NT2/D1 (cell line): ENCODE measurements at regions not wholly inside any gene's neighbourhood (a gene's known extent, or its start where the extent isn't known, plus 50 kb on each side); places are given as distances from the start of the nearest gene placed in this dataset.

Experiments
- SUZ12 ChIP-seq: IDR thresholded peaks from 2 replicates; pipeline ENCODE4 v1.6.1; 2011; ENCODE audit not compliant: insufficient read length, insufficient read depth; ENCODE audit errors: extremely low read depth
- YY1 ChIP-seq: IDR thresholded peaks from 2 replicates; pipeline ENCODE4 v1.6.1; 2011; ENCODE audit not compliant: insufficient read length, insufficient read depth
- ZNF274 ChIP-seq: IDR thresholded peaks from 2 replicates; pipeline ENCODE4 v1.6.1; 2011; ENCODE audit warnings: mild to moderate bottlenecking, low read depth, low read length

GRCh38 chr15:81924729-81925128 lies 121.1 kb downstream of the MEX3B start:
- TF ChIP-seq SUZ12 (no peak), YY1 (no peak), ZNF274 (no peak)
